Vagina (tissue), 2 donors: ENCODE measurements at regions not wholly inside any gene's neighbourhood (a gene's known extent, or its start where the extent isn't known, plus 50 kb on each side); places are given as distances from the start of the nearest gene placed in this dataset.

Source experiments
- CTCF ChIP-seq, 3 experiments: fragments of 450-650 bp in 2 of 3; fragments of 200-600 bp in 1 of 3; sonication (generic) in 1 of 3; IDR thresholded peaks; one replicate each; pipeline ENCODE4 v1.5.1; 2017 to 2019; ENCODE audit warnings: antibody characterized with exemption in 3 of 3, mild to moderate bottlenecking in 2 of 3, moderate library complexity in 2 of 3
- POLR2AphosphoS5 ChIP-seq, 2 donors: sonication (generic); formaldehyde crosslinking; IDR thresholded peaks; one replicate each; pipeline ENCODE4 v1.9.0; 2017; ENCODE audit warnings: antibody characterized with exemption in 2 of 2, mild to moderate bottlenecking in 2 of 2, low read depth in 1 of 2; ENCODE audit not compliant: insufficient read depth in 1 of 2

- no peak for TF ChIP-seq CTCF (IDR thresholded peaks at IDR 0.05)
- TF ChIP-seq POLR2AphosphoS5 (IDR thresholded peaks at IDR 0.05; ENCODE audit: insufficient read depth in 1 of 2, low read depth in 1 of 2): no peak
These were observed 142.0 kb downstream of the RTP5 start for GRCh38 chr2:242011516-242011915.
